Neuronal stem cell (in vitro differentiated cells): ENCODE measurements at regions not wholly inside any gene's neighbourhood (a gene's known extent, or its start where the extent isn't known, plus 50 kb on each side); places are given as distances from the start of the nearest gene placed in this dataset.

Experiments
- DNase-seq: peaks from one replicate; pipeline ENCODE4 v3.0.0-alpha.2; 2013; ENCODE audit warnings: low spot score
- H2AFZ ChIP-seq: one replicate; pipeline ENCODE4 v1.6.1; 2013; ENCODE audit warnings: mild to moderate bottlenecking, low read length, inconsistent platforms
- H2AK5ac ChIP-seq: 2 replicates; pipeline ENCODE4 v1.6.1; 2013; ENCODE audit warnings: low read depth, mild to moderate bottlenecking, inconsistent platforms, low read length, moderate library complexity, mixed read lengths
- H2BK120ac ChIP-seq: 2 replicates; pipeline ENCODE4 v1.6.1; 2013; ENCODE audit warnings: low read depth, mild to moderate bottlenecking, inconsistent platforms, low read length, moderate library complexity, mixed read lengths
- H2BK12ac ChIP-seq: one replicate; pipeline ENCODE4 v1.6.1; 2013; ENCODE audit warnings: low read length, inconsistent platforms
- H2BK15ac ChIP-seq: 2 replicates; pipeline ENCODE4 v1.6.1; 2013; ENCODE audit warnings: mild to moderate bottlenecking, low read length, inconsistent platforms, mixed read lengths
- H2BK5ac ChIP-seq: one replicate; pipeline ENCODE4 v1.6.1; 2013; ENCODE audit warnings: inconsistent platforms, mild to moderate bottlenecking, low read length, moderate library complexity
- H3K14ac ChIP-seq: one replicate; pipeline ENCODE4 v1.6.1; 2013; ENCODE audit warnings: low read length, inconsistent platforms
- H3K18ac ChIP-seq: 2 replicates; pipeline ENCODE4 v1.6.1; 2013; ENCODE audit warnings: low read length, inconsistent platforms
- H3K23ac ChIP-seq: 2 replicates; pipeline ENCODE4 v1.6.1; 2013; ENCODE audit warnings: low read depth, mild to moderate bottlenecking, mixed read lengths, low read length, inconsistent platforms; ENCODE audit not compliant: poor library complexity
- H3K27ac ChIP-seq: replicated peaks from 3 replicates; pipeline ENCODE4 v1.5.1; 2013; ENCODE audit warnings: low read length, inconsistent platforms
- H3K27me3 ChIP-seq, 3 experiments: 2 replicates each; pipeline ENCODE4 v1.6.1; 2013; ENCODE audit warnings: low read length in 3 of 3, mild to moderate bottlenecking in 2 of 3, inconsistent platforms in 1 of 3, low read depth in 1 of 3, mixed read lengths in 1 of 3, moderate library complexity in 1 of 3; ENCODE audit not compliant: control insufficient read depth in 3 of 3, insufficient read depth in 3 of 3
- H3K36me3 ChIP-seq, 2 donors: replicated peaks in 1 of 2; 2 replicates each; pipeline ENCODE4 v1.6.1; 2013; ENCODE audit warnings: low read length in 2 of 2; ENCODE audit not compliant: control insufficient read depth in 2 of 2, insufficient read depth in 2 of 2
- H3K4ac ChIP-seq: 2 replicates; pipeline ENCODE4 v1.6.1; 2013; ENCODE audit warnings: inconsistent platforms, mild to moderate bottlenecking, low read length, moderate library complexity
- H3K4me1 ChIP-seq, 2 donors: 1 replicate in 1 of 2; 2 replicates in 1 of 2; pipeline ENCODE4 v1.6.1; 2013; ENCODE audit warnings: low read length in 2 of 2, low read depth in 1 of 2; ENCODE audit not compliant: control insufficient read depth in 2 of 2, insufficient read depth in 1 of 2
- H3K4me2 ChIP-seq: one replicate; pipeline ENCODE4 v1.6.1; 2013; ENCODE audit warnings: mild to moderate bottlenecking, low read length, inconsistent platforms; ENCODE audit not compliant: insufficient read depth, poor library complexity, severe bottlenecking
- H3K4me3 ChIP-seq, 2 donors: 2 replicates each; pipeline ENCODE4 v1.5.1; 2013; ENCODE audit warnings: low read length in 2 of 2, mild to moderate bottlenecking in 2 of 2, inconsistent platforms in 1 of 2, moderate library complexity in 1 of 2
- H3K79me1 ChIP-seq: one replicate; pipeline ENCODE4 v1.6.1; 2013; ENCODE audit warnings: low read depth, mild to moderate bottlenecking, inconsistent platforms, low read length, moderate library complexity
- H3K9ac ChIP-seq: one replicate; pipeline ENCODE4 v1.6.1; 2013; ENCODE audit warnings: mild to moderate bottlenecking, low read depth, low read length, inconsistent platforms; ENCODE audit not compliant: poor library complexity
- H3K9me3 ChIP-seq, 2 donors: replicated peaks in 1 of 2; 2 replicates each; pipeline versions ENCODE3 to v1.6.1; 2013; ENCODE audit warnings: low read length in 2 of 2, mild to moderate bottlenecking in 2 of 2, inconsistent platforms in 1 of 2, low read depth in 1 of 2, mixed read lengths in 1 of 2, moderate library complexity in 1 of 2; ENCODE audit not compliant: control insufficient read depth in 2 of 2, insufficient read depth in 1 of 2
- H4K8ac ChIP-seq: one replicate; pipeline ENCODE4 v1.6.1; 2013; ENCODE audit warnings: low read depth, mild to moderate bottlenecking, inconsistent platforms, low read length, moderate library complexity
- H4K91ac ChIP-seq: one replicate; pipeline ENCODE4 v1.6.1; 2013; ENCODE audit warnings: low read length, low read depth, mild to moderate bottlenecking, inconsistent platforms; ENCODE audit not compliant: poor library complexity
- WGBS, 2 donors: extraction: QIAGEN DNeasy Blood & Tissue Kit; methylation state at CpG; one replicate each; pipeline ENCODE4 v1.1.7; 2013; ENCODE audit warnings: missing lambda C conversion rate in 2 of 2, mixed read lengths in 1 of 2; ENCODE audit not compliant: insufficient read length in 2 of 2, insufficient replicate concordance in 1 of 2; ENCODE audit errors: extremely low coverage in 2 of 2; 5-methylcytosine and 5-hydroxymethylcytosine counted together

DNA sequence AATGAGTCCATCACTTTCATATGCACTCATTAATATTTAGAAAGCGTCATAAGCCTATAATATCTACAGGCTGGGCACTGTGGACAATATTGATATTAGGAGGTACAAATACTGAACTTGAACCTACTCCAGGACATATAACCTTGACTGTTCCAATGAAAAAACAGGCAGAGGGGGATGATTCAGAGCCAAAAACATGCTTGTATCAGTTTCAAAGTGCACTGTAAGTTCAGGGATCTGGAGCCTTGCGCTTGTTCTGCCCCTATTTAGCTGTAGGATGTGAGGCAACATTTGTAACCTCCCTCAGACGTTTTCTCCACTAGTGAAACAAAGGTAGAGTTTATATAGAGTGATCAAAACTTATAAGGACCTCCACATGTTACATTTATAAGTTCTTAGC, 246.1 kb upstream of the GYPC start:
- Histone ChIP-seq H3K14ac (no peak overlapping the region), H3K4ac (no peak overlapping the region), H3K27me3 (no peaks in the 10 kb centered on the region), H3K27ac (no peak overlapping the region), H2BK5ac (no peak overlapping the region), H3K4me1 (peaks cover 0 to 2% of the 10 kb centered on the region in 2 donors), H2BK15ac (no peak overlapping the region), H3K9ac (no peak overlapping the region), H3K18ac (no peak overlapping the region), H3K79me1 (no peaks in the 10 kb centered on the region), H3K4me2 (no peak overlapping the region), H2BK12ac (no peak overlapping the region), H2AK5ac (no peak overlapping the region), H2BK120ac (no peak overlapping the region), H3K23ac (no peak overlapping the region), H3K4me3 (no peak overlapping the region), H4K91ac (no peak overlapping the region), H2AFZ (no peak overlapping the region), H3K36me3 (no peaks in the 10 kb centered on the region), H4K8ac (no peak overlapping the region), H3K9me3 (no peaks in the 10 kb centered on the region)
- no peak for DNase-seq
- WGBS, 2 donors = no CpG with 5 or more reads among the region's 3 CpGs

DNA sequence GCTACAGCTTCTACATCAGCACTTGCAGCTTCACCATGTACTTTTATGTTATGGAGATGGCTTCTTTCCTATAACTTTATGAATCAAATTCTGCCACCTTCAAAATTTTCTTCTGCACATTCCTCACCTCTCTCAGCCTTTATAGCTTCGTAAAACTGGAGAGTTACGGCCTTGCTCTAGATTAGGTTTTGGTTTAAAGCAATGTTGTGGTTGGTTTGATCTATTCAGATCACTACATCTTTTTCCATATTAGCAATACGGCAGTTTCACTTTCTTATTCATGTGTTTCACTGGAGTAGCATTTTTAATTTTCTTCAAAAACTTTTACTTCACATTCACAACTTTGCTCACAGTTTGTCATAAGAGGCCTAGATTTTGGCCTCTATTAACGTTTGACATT, 242.9 kb upstream of the GYPC start:
- Histone ChIP-seq H3K4me2 (no peak overlapping the region), H3K9me3 (no peaks in the 10 kb centered on the region), H3K4me1 (peaks cover 0 to 2% of the 10 kb centered on the region in 2 donors), H3K18ac (no peak overlapping the region), H4K8ac (no peak overlapping the region), H3K4me3 (no peak overlapping the region), H3K14ac (no peak overlapping the region), H3K9ac (no peak overlapping the region), H3K4ac (no peak overlapping the region), H3K23ac (no peak overlapping the region), H2AFZ (no peak overlapping the region), H3K27ac (no peak overlapping the region), H3K79me1 (no peaks in the 10 kb centered on the region), H2BK120ac (no peak overlapping the region), H3K27me3 (no peaks in the 10 kb centered on the region), H2BK12ac (no peak overlapping the region), H2AK5ac (no peak overlapping the region), H2BK5ac (no peak overlapping the region), H3K36me3 (no peaks in the 10 kb centered on the region), H4K91ac (no peak overlapping the region), H2BK15ac (no peak overlapping the region)
- no peak for DNase-seq
- WGBS, 2 donors = no CpG with 5 or more reads among the region's 4 CpGs

DNA sequence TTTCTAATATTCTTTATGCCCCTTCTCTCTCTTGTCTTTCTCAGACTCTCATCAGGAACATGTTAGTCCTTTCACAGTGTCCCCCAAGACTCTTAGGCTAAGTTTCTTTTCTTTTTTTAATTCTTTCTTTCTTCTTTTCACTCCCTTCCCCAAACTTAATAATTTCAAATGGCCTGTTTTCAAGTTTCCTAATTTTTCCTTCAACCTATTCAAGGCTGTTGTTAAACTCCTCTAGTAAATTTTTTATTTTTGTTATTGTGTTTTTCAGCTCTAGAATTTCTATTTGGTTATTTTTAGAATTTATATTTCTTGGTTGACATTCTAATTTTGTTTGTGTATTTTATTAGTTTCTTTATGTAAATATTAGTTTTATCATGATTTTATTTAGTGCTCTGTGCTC, 236.6 kb upstream of the GYPC start:
- Histone ChIP-seq H3K9ac (no peak overlapping the region), H2BK120ac (no peak overlapping the region), H3K27me3 (no peaks in the 10 kb centered on the region), H3K4me2 (no peak overlapping the region), H2AK5ac (no peak overlapping the region), H3K23ac (no peak overlapping the region), H3K14ac (no peak overlapping the region), H4K91ac (no peak overlapping the region), H3K9me3 (peaks cover 0 to 6% of the 10 kb centered on the region in 2 donors), H2BK15ac (no peak overlapping the region), H3K36me3 (no peaks in the 10 kb centered on the region), H3K79me1 (no peaks in the 10 kb centered on the region), H3K18ac (no peak overlapping the region), H4K8ac (no peak overlapping the region), H2BK12ac (no peak overlapping the region), H3K4ac (no peak overlapping the region), H2AFZ (no peak overlapping the region), H3K4me3 (no peak overlapping the region), H3K27ac (no peak overlapping the region), H2BK5ac (no peak overlapping the region), H3K4me1 (no peaks in the 10 kb centered on the region)
- DNase-seq = no peak

DNA sequence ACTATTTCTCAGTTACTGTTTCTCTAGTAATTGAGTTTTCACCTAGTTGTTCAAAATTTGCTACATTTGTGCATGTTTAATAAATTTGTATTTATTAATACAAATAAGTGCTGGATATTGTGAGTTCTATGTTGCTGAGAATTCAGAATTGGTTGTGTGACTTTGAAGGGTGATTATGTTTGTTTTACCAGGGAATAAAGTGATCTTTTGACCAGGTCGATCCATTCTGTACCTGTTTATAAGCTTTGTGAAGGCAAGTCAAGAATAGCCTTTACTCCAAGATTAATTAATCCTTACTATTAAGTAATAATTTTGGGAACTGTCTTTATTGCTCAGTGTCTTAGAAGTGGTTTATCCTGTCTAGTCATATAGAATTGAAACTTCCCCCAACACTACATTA, 230.0 kb upstream of the GYPC start:
- no peak for DNase-seq
- no peak overlapping the region for H3K9ac ChIP-seq
- no peak overlapping the region for H3K18ac ChIP-seq
- H3K36me3 ChIP-seq = no peaks in the 10 kb centered on the region
- no peak overlapping the region for H3K27ac ChIP-seq
- no peak overlapping the region for H3K4ac ChIP-seq
- H3K14ac ChIP-seq = no peak overlapping the region
- peaks cover 0 to 2% of the 10 kb centered on the region in 2 donors for H3K9me3 ChIP-seq
- no peak overlapping the region for H3K4me2 ChIP-seq
- H3K4me1 ChIP-seq = no peaks in the 10 kb centered on the region
- H3K23ac ChIP-seq = no peak overlapping the region
- no peak overlapping the region for H2BK120ac ChIP-seq
- H2BK5ac ChIP-seq = no peak overlapping the region
- no peak overlapping the region for H2BK12ac ChIP-seq
- no peaks in the 10 kb centered on the region for H3K27me3 ChIP-seq
- no peaks in the 10 kb centered on the region for H3K79me1 ChIP-seq
- WGBS, 2 donors = no CpG with 5 or more reads among the region's 1 CpG
- H2AK5ac ChIP-seq = no peak overlapping the region
- no peak overlapping the region for H4K91ac ChIP-seq
- H2BK15ac ChIP-seq = no peak overlapping the region
- no peak overlapping the region for H4K8ac ChIP-seq
- H3K4me3 ChIP-seq = no peak overlapping the region
- H2AFZ ChIP-seq = no peak overlapping the region
